Activated CD4-positive, alpha-beta memory T cell treated with anti-CD3 and anti-CD28 coated beads for 36 hours (primary cell): ENCODE measurements at regions not wholly inside any gene's neighbourhood (a gene's known extent, or its start where the extent isn't known, plus 50 kb on each side); places are given as distances from the start of the nearest gene placed in this dataset.
"Not testable (repeated sequence)": the region's sequence is repeated elsewhere in the genome, so short reads cannot be mapped to it uniquely, and the experiment has no call there.

Source experiments
- CTCF ChIA-PET: fragments of 350-600 bp; sonication (Branson Sonifier 250); formaldehyde crosslinking; loops from one replicate; lab custom pipeline; 2021; ENCODE audit warnings: antibody characterized with exemption, inconsistent platforms; lab: Charles Lee
- POLR2A ChIA-PET: fragments of 350-600 bp; sonication (Branson Sonifier 250); formaldehyde crosslinking; loops from one replicate; lab custom pipeline; 2021; ENCODE audit warnings: antibody characterized with exemption; lab: Charles Lee
- DNase-seq: peaks from one replicate; pipeline ENCODE4 v3.0.0-alpha.2; 2020
- H3K27ac Mint-ChIP-seq: one replicate; pipeline ENCODE4 v1.8.0; 2021; ENCODE audit warnings: mixed read lengths
- H3K27me3 Mint-ChIP-seq: one replicate; pipeline ENCODE4 v1.8.0; 2021; ENCODE audit warnings: mixed read lengths
- H3K36me3 Mint-ChIP-seq: one replicate; pipeline ENCODE4 v1.8.0; 2021; ENCODE audit warnings: mixed read lengths
- H3K4me1 Mint-ChIP-seq: one replicate; pipeline ENCODE4 v1.8.0; 2021; ENCODE audit warnings: low read depth, mixed read lengths
- H3K4me3 Mint-ChIP-seq: one replicate; pipeline ENCODE4 v1.8.0; 2021; ENCODE audit warnings: mild to moderate bottlenecking, mixed read lengths
- H3K9me3 Mint-ChIP-seq: one replicate; pipeline ENCODE4 v1.8.0; 2021; ENCODE audit warnings: mixed read lengths
- intact Hi-C: fragments of 100-400 bp; cut with micrococcal nuclease; formaldehyde crosslinking; loops from one replicate; pipeline ENCODE4 v1.15.1; 2023

GRCh38 chr4:171397175-171397574, 416.0 kb upstream of the GALNTL6 start:
- DNase-seq = no peak
- intact Hi-C loops = no loop called here
- H3K27ac Mint-ChIP-seq = no peak overlapping the region
- ChIA-PET CTCF (no interaction called here), POLR2A (no interaction called here)
- peaks cover 11% of the 10 kb centered on the region for H3K9me3 Mint-ChIP-seq
- no peaks in the 10 kb centered on the region for H3K27me3 Mint-ChIP-seq
- H3K4me1 Mint-ChIP-seq = no peaks in the 10 kb centered on the region
- H3K4me3 Mint-ChIP-seq = no peak overlapping the region
- no peaks in the 10 kb centered on the region for H3K36me3 Mint-ChIP-seq

DNA sequence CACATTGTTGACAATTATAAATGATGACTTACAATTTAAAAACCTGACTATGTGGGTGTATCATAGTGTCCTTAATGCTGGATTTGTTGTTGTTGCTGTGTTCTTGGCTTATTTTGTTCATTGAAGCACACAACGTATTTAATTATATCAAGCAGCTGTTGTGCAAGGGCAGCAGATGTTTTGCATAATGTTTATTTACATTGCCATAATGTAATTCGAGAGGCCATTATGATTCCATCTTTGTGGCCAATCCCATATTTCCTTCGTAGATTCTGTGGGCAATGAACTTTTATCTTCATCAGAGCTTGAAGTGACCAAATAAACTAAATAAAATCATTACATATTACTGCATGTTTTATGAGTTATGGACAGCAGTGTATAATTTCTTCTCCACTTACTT, 422.6 kb upstream of the GALNTL6 start:
- no peak for DNase-seq
- H3K4me3 Mint-ChIP-seq = no peak overlapping the region
- ChIA-PET POLR2A (no interaction called here), CTCF (no interaction called here)
- no peaks in the 10 kb centered on the region for H3K4me1 Mint-ChIP-seq
- H3K9me3 Mint-ChIP-seq = peaks cover 15% of the 10 kb centered on the region
- H3K27ac Mint-ChIP-seq = no peak overlapping the region
- intact Hi-C loops = no loop called here
- H3K27me3 Mint-ChIP-seq = no peaks in the 10 kb centered on the region
- H3K36me3 Mint-ChIP-seq = no peaks in the 10 kb centered on the region

- Mint-ChIP-seq H3K27ac (no peak overlapping the region), H3K4me1 (no peaks in the 10 kb centered on the region), H3K36me3 (no peaks in the 10 kb centered on the region), H3K4me3 (no peak overlapping the region), H3K9me3 (no peaks in the 10 kb centered on the region), H3K27me3 (no peaks in the 10 kb centered on the region)
- ChIA-PET CTCF (no interaction called here), POLR2A (no interaction called here)
- DNase-seq = no peak
- intact Hi-C loops = no loop called here
These were observed 434.9 kb upstream of the GALNTL6 start for GRCh38 chr4:171378323-171378722.

DNA sequence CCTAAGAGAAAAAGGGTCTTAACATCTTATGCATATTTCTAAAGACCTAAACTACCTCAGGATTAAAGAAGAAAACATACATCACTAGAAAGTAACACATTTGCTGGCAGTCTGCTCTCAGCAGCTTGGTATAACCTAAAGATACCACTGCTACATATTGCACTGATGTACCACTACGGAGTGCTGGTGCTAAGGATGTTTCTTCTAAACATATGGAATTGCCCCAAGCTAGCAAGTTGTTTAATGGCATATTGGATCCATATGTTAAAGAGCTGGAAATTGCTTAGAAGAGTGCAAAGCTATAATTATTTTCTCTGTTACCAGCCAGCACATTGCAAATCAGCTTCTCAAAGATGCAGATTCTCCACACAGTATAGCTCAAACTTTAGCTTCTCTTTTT, 436.5 kb upstream of the GALNTL6 start:
- no peak for DNase-seq
- ChIA-PET POLR2A (no interaction called here), CTCF (no interaction called here)
- Mint-ChIP-seq H3K4me1 (no peaks in the 10 kb centered on the region), H3K27me3 (no peaks in the 10 kb centered on the region), H3K4me3 (no peak overlapping the region), H3K9me3 (no peaks in the 10 kb centered on the region), H3K27ac (no peak overlapping the region), H3K36me3 (no peaks in the 10 kb centered on the region)
- intact Hi-C loops = no loop called here

DNA sequence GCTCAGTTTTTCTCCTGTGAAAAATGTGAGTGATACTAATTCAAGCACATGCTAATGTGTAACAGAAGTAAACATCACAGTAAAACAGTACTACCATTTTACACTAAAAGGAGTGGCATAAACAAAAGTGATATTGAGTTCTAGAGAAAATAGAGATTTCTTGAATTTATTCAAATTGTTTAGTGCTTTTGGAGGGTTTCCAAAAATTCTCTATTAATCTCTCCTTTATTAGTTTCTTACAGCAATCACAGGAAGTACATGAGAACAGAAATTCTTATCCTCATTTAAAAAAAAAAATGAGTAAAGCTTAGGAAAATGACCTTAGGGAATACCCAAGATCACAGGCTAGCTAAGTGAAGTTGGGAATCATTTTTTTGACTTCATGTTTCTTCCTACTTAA, 459.7 kb upstream of the GALNTL6 start:
- Mint-ChIP-seq H3K36me3 (no peaks in the 10 kb centered on the region), H3K4me3 (no peak overlapping the region), H3K27me3 (no peaks in the 10 kb centered on the region), H3K27ac (no peak overlapping the region), H3K9me3 (peaks cover 11% of the 10 kb centered on the region), H3K4me1 (no peaks in the 10 kb centered on the region)
- intact Hi-C loops = no loop called here
- POLR2A ChIA-PET = no interaction called here
- DNase-seq = no peak
- CTCF ChIA-PET = no interaction called here

GRCh38 chr4:171348090-171348489, 465.1 kb upstream of the GALNTL6 start:
- Mint-ChIP-seq H3K4me3 (no peak overlapping the region), H3K27me3 (no peaks in the 10 kb centered on the region), H3K27ac (no peak overlapping the region), H3K36me3 (no peaks in the 10 kb centered on the region), H3K9me3 (peaks cover 7% of the 10 kb centered on the region), H3K4me1 (no peaks in the 10 kb centered on the region)
- no peak for DNase-seq
- intact Hi-C loops = no loop called here
- ChIA-PET POLR2A (no interaction called here), CTCF (no interaction called here)

DNA sequence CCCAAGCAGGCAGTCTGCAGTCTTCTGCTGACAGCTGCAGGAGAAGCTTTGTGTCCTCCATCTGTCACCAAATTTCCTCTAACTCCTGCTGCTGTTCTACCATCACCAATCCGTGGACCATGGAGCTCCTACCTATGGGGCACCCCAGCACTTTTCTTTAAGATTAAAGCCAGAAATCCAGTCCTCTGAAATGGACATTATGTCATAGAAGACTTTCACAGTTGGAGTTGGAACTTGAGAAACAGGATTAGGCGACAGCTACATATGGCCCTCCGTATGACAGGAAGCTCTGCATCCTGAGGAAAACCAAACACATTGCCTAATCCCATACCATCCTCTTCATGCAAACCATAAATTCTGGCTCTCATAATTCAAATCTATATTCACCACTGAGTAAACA, 470.6 kb upstream of the GALNTL6 start:
- no peaks in the 10 kb centered on the region for H3K4me1 Mint-ChIP-seq
- CTCF ChIA-PET = no interaction called here
- intact Hi-C loops = no loop called here
- POLR2A ChIA-PET = no interaction called here
- H3K4me3 Mint-ChIP-seq = no peak overlapping the region
- no peaks in the 10 kb centered on the region for H3K27me3 Mint-ChIP-seq
- H3K9me3 Mint-ChIP-seq = peaks cover 2% of the 10 kb centered on the region
- no peaks in the 10 kb centered on the region for H3K36me3 Mint-ChIP-seq
- no peak overlapping the region for H3K27ac Mint-ChIP-seq
- DNase-seq = no peak

- intact Hi-C loops = no loop called here
- Mint-ChIP-seq H3K4me3 (no peak overlapping the region), H3K27me3 (no peaks in the 10 kb centered on the region), H3K4me1 (no peaks in the 10 kb centered on the region), H3K36me3 (no peaks in the 10 kb centered on the region), H3K9me3 (peaks cover 6% of the 10 kb centered on the region), H3K27ac (no peak overlapping the region)
- ChIA-PET POLR2A (no interaction called here), CTCF (no interaction called here)
- DNase-seq = no peak
These were observed 472.9 kb upstream of the GALNTL6 start for GRCh38 chr4:171340258-171340657.

GRCh38 chr4:171334549-171334948, 478.7 kb upstream of the GALNTL6 start:
- Mint-ChIP-seq H3K4me3 (no peak overlapping the region), H3K4me1 (no peaks in the 10 kb centered on the region), H3K27me3 (no peaks in the 10 kb centered on the region), H3K27ac (no peak overlapping the region), H3K36me3 (no peaks in the 10 kb centered on the region), H3K9me3 (peaks cover 14% of the 10 kb centered on the region)
- ChIA-PET POLR2A (no interaction called here), CTCF (no interaction called here)
- intact Hi-C loops = no loop called here
- no peak for DNase-seq

DNA sequence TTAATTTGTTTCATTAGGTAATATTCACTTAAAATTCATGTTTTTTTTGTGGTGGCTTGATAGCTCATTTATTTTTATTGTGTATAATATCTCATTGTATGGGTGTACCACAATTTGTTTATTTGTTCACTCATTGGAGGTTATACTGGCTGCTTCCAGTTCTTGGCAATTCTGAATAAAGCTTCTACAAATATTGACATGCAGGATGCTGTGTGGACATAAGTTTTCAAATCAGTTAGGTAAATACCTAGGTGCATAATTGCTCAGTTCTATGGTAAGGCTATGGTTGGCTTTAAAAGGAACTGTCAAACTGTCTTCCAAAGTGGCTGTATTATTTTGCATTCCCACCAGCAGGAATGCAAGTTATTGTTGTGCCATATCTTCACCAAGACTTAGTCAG, 504.5 kb upstream of the GALNTL6 start:
- Mint-ChIP-seq H3K4me1 (no peaks in the 10 kb centered on the region), H3K4me3 (no peak overlapping the region), H3K36me3 (no peaks in the 10 kb centered on the region), H3K27me3 (no peaks in the 10 kb centered on the region), H3K27ac (no peak overlapping the region), H3K9me3 (peaks cover 35% of the 10 kb centered on the region)
- DNase-seq = no peak
- intact Hi-C loops = no loop called here
- ChIA-PET POLR2A (no interaction called here), CTCF (no interaction called here)

DNA sequence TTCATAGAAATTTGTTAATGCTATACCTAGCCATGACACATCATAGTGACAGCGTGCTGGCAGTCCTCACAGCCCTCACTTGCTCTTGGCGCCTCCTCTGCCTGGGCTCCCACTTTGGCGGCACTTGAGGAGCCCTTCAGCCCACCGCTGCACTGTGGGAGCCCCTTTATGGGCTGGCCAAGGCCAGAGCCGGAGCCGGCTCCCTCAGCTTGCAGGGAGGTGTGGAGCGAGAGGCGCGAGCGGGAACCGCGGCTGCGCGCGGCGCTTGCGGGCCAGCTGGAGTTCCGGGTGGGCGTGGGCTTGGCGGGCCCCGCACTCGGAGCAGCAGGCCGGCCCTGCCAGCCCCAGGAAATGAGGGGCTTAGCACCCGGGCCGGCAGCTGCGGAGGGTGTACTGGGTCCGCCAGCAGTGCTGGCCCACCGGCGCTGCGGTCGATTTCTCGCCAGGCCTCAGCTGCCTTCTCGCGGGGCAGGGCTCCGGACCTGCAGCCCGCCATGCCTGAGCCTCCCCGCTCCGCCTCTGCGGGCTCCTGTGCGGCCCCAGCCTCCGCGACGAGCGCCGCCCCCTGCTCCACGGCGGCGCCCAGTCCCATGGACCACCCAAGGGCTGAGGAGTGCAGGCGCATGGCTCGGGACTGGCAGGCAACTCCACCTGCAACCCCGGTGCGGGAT, 515.0 kb upstream of the GALNTL6 start:
- H3K4me1 Mint-ChIP-seq, CTCF ChIA-PET, H3K27me3 Mint-ChIP-seq, DNase-seq, H3K27ac Mint-ChIP-seq, intact Hi-C loops, POLR2A ChIA-PET, H3K36me3 Mint-ChIP-seq, H3K4me3 Mint-ChIP-seq: not testable (repeated sequence)
- peaks cover 22% of the 10 kb centered on the region for H3K9me3 Mint-ChIP-seq

DNA sequence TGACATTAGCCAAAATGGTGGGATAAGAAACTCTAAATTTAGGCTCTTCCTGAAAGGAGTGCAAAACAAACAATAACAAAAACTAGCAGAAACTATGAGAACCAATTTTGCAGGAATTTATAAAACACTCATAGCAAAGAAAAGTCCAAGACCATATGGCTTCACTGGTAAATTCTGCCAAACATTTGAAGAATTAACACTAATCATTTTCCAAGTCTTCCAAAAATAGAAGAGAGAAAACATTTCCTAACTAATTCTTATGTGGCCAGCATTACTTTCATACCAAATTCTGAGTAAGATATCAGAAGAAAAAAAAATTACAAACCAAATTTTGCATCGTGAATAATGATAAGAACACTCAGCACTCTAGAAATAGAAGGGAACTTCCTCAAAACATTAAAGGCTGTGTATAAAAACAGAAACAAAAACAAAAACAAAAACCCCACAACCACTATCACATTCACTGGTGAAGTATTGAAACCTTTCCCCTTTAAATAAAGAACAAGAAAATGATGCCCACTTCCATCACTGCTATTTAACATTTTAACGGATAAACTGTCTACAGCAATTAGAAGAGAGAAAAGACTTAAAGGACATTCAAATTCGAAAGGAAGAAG, 524.3 kb upstream of the GALNTL6 start:
- H3K27ac Mint-ChIP-seq = no peak overlapping the region

GRCh38 chr4:171281359-171281758, 531.8 kb upstream of the GALNTL6 start:
- Mint-ChIP-seq H3K9me3 (peaks cover 22% of the 10 kb centered on the region), H3K4me1 (no peaks in the 10 kb centered on the region), H3K27me3 (no peaks in the 10 kb centered on the region), H3K36me3 (no peaks in the 10 kb centered on the region), H3K27ac (no peak overlapping the region), H3K4me3 (no peak overlapping the region)
- ChIA-PET POLR2A (no interaction called here), CTCF (no interaction called here)
- intact Hi-C loops = no loop called here
- no peak for DNase-seq

More for the DNA sequence above, 524.3 kb upstream of the GALNTL6 start:
- peaks cover 14% of the 10 kb centered on the region for H3K9me3 Mint-ChIP-seq
- no peaks in the 10 kb centered on the region for H3K36me3 Mint-ChIP-seq
- no peak for DNase-seq
- ChIA-PET POLR2A (no interaction called here), CTCF (no interaction called here)
- H3K4me1 Mint-ChIP-seq = no peaks in the 10 kb centered on the region
- intact Hi-C loops = no loop called here
- H3K4me3 Mint-ChIP-seq = no peak overlapping the region
- H3K27me3 Mint-ChIP-seq = no peaks in the 10 kb centered on the region
